Skeletal muscle tissue (tissue), 3 donors: ENCODE measurements at regions not wholly inside any gene's neighbourhood (a gene's known extent, or its start where the extent isn't known, plus 50 kb on each side); places are given as distances from the start of the nearest gene placed in this dataset.

Experiments used
- H3K27ac ChIP-seq: one replicate; pipeline ENCODE4 v1.7.0; 2013; ENCODE audit warnings: mild to moderate bottlenecking, low read depth, low read length, inconsistent platforms
- H3K27me3 ChIP-seq, 3 donors: one replicate each; pipeline ENCODE4 v1.7.0; 2013; ENCODE audit warnings: low read length in 3 of 3; ENCODE audit not compliant: control insufficient read depth in 3 of 3, insufficient read depth in 3 of 3
- H3K36me3 ChIP-seq, 3 donors: one replicate each; pipeline ENCODE4 v1.7.0; 2013; ENCODE audit warnings: low read length in 3 of 3; ENCODE audit not compliant: control insufficient read depth in 3 of 3, insufficient read depth in 3 of 3
- H3K4me1 ChIP-seq, 3 donors: one replicate each; pipeline ENCODE4 v1.7.0; 2013; ENCODE audit warnings: low read length in 3 of 3, mild to moderate bottlenecking in 3 of 3; ENCODE audit not compliant: control insufficient read depth in 3 of 3, insufficient read depth in 3 of 3
- H3K4me3 ChIP-seq, 3 donors: one replicate each; pipeline ENCODE4 v1.7.0; 2013; ENCODE audit warnings: low read length in 3 of 3
- H3K9ac ChIP-seq, 3 donors: one replicate each; pipeline ENCODE4 v1.7.0; 2013; ENCODE audit warnings: low read length in 3 of 3, mild to moderate bottlenecking in 3 of 3, moderate library complexity in 2 of 3, low read depth in 1 of 3
- H3K9me3 ChIP-seq, 3 donors: one replicate each; pipeline ENCODE4 v1.7.0; 2013; ENCODE audit warnings: low read length in 3 of 3; ENCODE audit not compliant: control insufficient read depth in 3 of 3
- donor health status: Osteomylitis.

- Histone ChIP-seq H3K27me3 (no peaks in the 10 kb centered on the region), H3K36me3 (no peaks in the 10 kb centered on the region), H3K27ac (no peak overlapping the region), H3K4me3 (no peak overlapping the region), H3K4me1 (no peaks in the 10 kb centered on the region), H3K9me3 (no peaks in the 10 kb centered on the region), H3K9ac (no peak overlapping the region)
These were observed 270.1 kb upstream of the AKR1E2 start for GRCh38 chr10:4555920-4556319.

GRCh38 chr10:4549139-4549653 is 276.8 kb upstream of the AKR1E2 start:
- Histone ChIP-seq H3K9me3 (no peaks in the 10 kb centered on the region), H3K9ac (no peak overlapping the region), H3K4me3 (no peak overlapping the region), H3K27ac (no peak overlapping the region), H3K4me1 (peaks cover 0 to 5% (median 0%) of the 10 kb centered on the region in 3 donors), H3K27me3 (no peaks in the 10 kb centered on the region), H3K36me3 (no peaks in the 10 kb centered on the region)

- H3K36me3 ChIP-seq = no peaks in the 10 kb centered on the region
- no peak overlapping the region for H3K4me3 ChIP-seq
- no peaks in the 10 kb centered on the region for H3K27me3 ChIP-seq
- no peaks in the 10 kb centered on the region for H3K9me3 ChIP-seq
- H3K4me1 ChIP-seq = peaks cover 0 to 5% (median 0%) of the 10 kb centered on the region in 3 donors
- H3K27ac ChIP-seq = no peak overlapping the region
- no peak overlapping the region for H3K9ac ChIP-seq
These were observed 279.1 kb upstream of the AKR1E2 start for GRCh38 chr10:4546931-4547330.

GRCh38 chr10:4546500-4546899 is 279.5 kb upstream of the AKR1E2 start:
- Histone ChIP-seq H3K9ac (no peak overlapping the region), H3K9me3 (no peaks in the 10 kb centered on the region), H3K4me1 (peaks cover 0 to 5% (median 0%) of the 10 kb centered on the region in 3 donors), H3K27me3 (no peaks in the 10 kb centered on the region), H3K27ac (no peak overlapping the region), H3K4me3 (no peak overlapping the region), H3K36me3 (no peaks in the 10 kb centered on the region)

GRCh38 chr10:4545062-4545461 is 280.9 kb upstream of the AKR1E2 start:
- Histone ChIP-seq H3K4me1 (peaks cover 0 to 5% (median 0%) of the 10 kb centered on the region in 3 donors), H3K36me3 (no peaks in the 10 kb centered on the region), H3K9ac (no peak overlapping the region), H3K9me3 (peaks cover 0 to 2% (median 0%) of the 10 kb centered on the region in 3 donors), H3K27me3 (no peaks in the 10 kb centered on the region), H3K27ac (no peak overlapping the region), H3K4me3 (peak overlapping the region in 1 of 3 donors; percentile 1)

- no peak overlapping the region for H3K9ac ChIP-seq
- H3K9me3 ChIP-seq = peaks cover 2 to 3% (median 3%) of the 10 kb centered on the region in 3 donors
- no peaks in the 10 kb centered on the region for H3K27me3 ChIP-seq
- H3K4me3 ChIP-seq = peak overlapping the region in 2 of 3 donors; percentile 6 to 53
- H3K27ac ChIP-seq = no peak overlapping the region
- peaks cover 0 to 5% (median 0%) of the 10 kb centered on the region in 3 donors for H3K4me1 ChIP-seq
- H3K36me3 ChIP-seq = no peaks in the 10 kb centered on the region
These were observed 282.0 kb upstream of the AKR1E2 start for GRCh38 chr10:4543938-4544533.

- no peak overlapping the region for H3K9ac ChIP-seq
- no peak overlapping the region for H3K4me3 ChIP-seq
- H3K27ac ChIP-seq = no peak overlapping the region
- H3K27me3 ChIP-seq = no peaks in the 10 kb centered on the region
- peaks cover 0 to 5% (median 0%) of the 10 kb centered on the region in 3 donors for H3K4me1 ChIP-seq
- H3K9me3 ChIP-seq = peaks cover 3 to 9% (median 4%) of the 10 kb centered on the region in 3 donors
- no peaks in the 10 kb centered on the region for H3K36me3 ChIP-seq
These were observed 284.7 kb upstream of the AKR1E2 start for GRCh38 chr10:4541292-4541691.

- no peak overlapping the region for H3K27ac ChIP-seq
- peaks cover 3 to 9% (median 4%) of the 10 kb centered on the region in 3 donors for H3K9me3 ChIP-seq
- no peak overlapping the region for H3K9ac ChIP-seq
- no peaks in the 10 kb centered on the region for H3K27me3 ChIP-seq
- H3K4me1 ChIP-seq = no peaks in the 10 kb centered on the region
- H3K4me3 ChIP-seq = no peak overlapping the region
- H3K36me3 ChIP-seq = no peaks in the 10 kb centered on the region
These were observed 288.0 kb upstream of the AKR1E2 start for GRCh38 chr10:4538016-4538415.

- H3K4me3 ChIP-seq = no peak overlapping the region
- no peak overlapping the region for H3K9ac ChIP-seq
- H3K4me1 ChIP-seq = no peaks in the 10 kb centered on the region
- H3K36me3 ChIP-seq = no peaks in the 10 kb centered on the region
- H3K27me3 ChIP-seq = no peaks in the 10 kb centered on the region
- no peak overlapping the region for H3K27ac ChIP-seq
- H3K9me3 ChIP-seq = peaks cover 2 to 9% (median 3%) of the 10 kb centered on the region in 3 donors
These were observed 290.5 kb upstream of the AKR1E2 start for GRCh38 chr10:4535521-4535920.

GRCh38 chr10:4533621-4534020 is 292.4 kb upstream of the AKR1E2 start:
- H3K9ac ChIP-seq = no peak overlapping the region
- no peaks in the 10 kb centered on the region for H3K36me3 ChIP-seq
- H3K9me3 ChIP-seq = peaks cover 0 to 5% (median 2%) of the 10 kb centered on the region in 3 donors
- H3K27ac ChIP-seq = no peak overlapping the region
- no peak overlapping the region for H3K4me3 ChIP-seq
- no peaks in the 10 kb centered on the region for H3K4me1 ChIP-seq
- no peaks in the 10 kb centered on the region for H3K27me3 ChIP-seq
